Erythroblast (primary cell): ENCODE measurements at regions not wholly inside any gene's neighbourhood (a gene's known extent, or its start where the extent isn't known, plus 50 kb on each side); places are given as distances from the start of the nearest gene placed in this dataset.

Experiments used
- GATA1 ChIP-seq: IDR thresholded peaks from 2 replicates; pipeline ENCODE4 v1.6.1; 2011; ENCODE audit warnings: low read depth, mild to moderate bottlenecking, control low read depth, low read length, moderate library complexity
- POLR2A ChIP-seq: IDR thresholded peaks from 2 replicates; pipeline ENCODE4 v1.6.1; 2011; ENCODE audit warnings: mild to moderate bottlenecking, low read length

DNA sequence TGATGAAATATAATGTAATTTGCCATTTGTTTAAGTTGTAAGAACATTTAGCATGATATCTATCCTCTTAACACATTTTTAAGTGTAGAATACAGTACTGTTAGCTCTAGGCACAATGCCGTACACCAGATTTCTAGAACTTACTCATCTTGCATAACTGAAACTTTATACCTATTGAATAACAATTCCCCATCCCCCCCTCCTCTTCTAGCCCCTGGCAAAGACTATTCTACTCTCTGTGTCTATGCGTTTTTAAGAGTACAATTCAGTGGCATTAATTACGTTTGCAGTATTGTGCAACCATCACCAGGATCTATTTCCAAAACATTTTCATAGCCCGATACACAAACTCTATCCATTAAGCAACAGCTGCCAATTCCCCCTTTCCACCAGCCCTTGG is 261.7 kb downstream of the PLOD2 start:
- TF ChIP-seq POLR2A, result no peak
- TF ChIP-seq GATA1, result no peak
